SU-DHL-6 (cell line): ENCODE measurements at regions not wholly inside any gene's neighbourhood (a gene's known extent, or its start where the extent isn't known, plus 50 kb on each side); places are given as distances from the start of the nearest gene placed in this dataset.

Source experiments
- H2AFZ ChIP-seq: fragments of 200-600 bp; sonication (generic); 2 replicates; pipeline ENCODE4 v1.6.1; 2014; ENCODE audit warnings: low read depth, mild to moderate bottlenecking, moderate library complexity, mixed read lengths, antibody characterized with exemption, low read length; ENCODE audit not compliant: severe bottlenecking
- H3F3A ChIP-seq: fragments of 200-600 bp; shearing (Covaris generic); 2 replicates; pipeline ENCODE4 v1.6.0; 2016; ENCODE audit warnings: antibody characterized with exemption, mild to moderate bottlenecking; ENCODE audit not compliant: insufficient read depth
- H3K27ac ChIP-seq: fragments of 200-600 bp; sonication (generic); 2 replicates; pipeline ENCODE4 v1.5.1; 2016; ENCODE audit warnings: low read depth, mild to moderate bottlenecking, low read length, moderate library complexity, mixed read lengths
- H3K27me3 ChIP-seq: fragments of 200-600 bp; sonication (generic), shearing (Covaris generic); 2 replicates; pipeline ENCODE4 v1.6.0; 2014; ENCODE audit warnings: mild to moderate bottlenecking, low read length
- H3K36me3 ChIP-seq: fragments of 200-600 bp; sonication (generic); 2 replicates; pipeline ENCODE4 v1.6.1; 2014; ENCODE audit warnings: mild to moderate bottlenecking, low read length, mixed read lengths
- H3K4me2 ChIP-seq: fragments of 300-600, 200-600 bp; shearing (Covaris generic), sonication (generic); 2 replicates; pipeline ENCODE4 v1.6.0; 2014; ENCODE audit warnings: low read length, low read depth, mild to moderate bottlenecking; ENCODE audit not compliant: poor library complexity, severe bottlenecking
- H3K4me3 ChIP-seq: fragments of 200-600 bp; sonication (generic); 2 replicates; pipeline ENCODE4 v1.5.1; 2014; ENCODE audit warnings: antibody characterized with exemption, low read length, mild to moderate bottlenecking, mixed read lengths; ENCODE audit not compliant: insufficient read depth, poor library complexity, severe bottlenecking
- H3K79me2 ChIP-seq: fragments of 200-600 bp; sonication (generic); 2 replicates; pipeline ENCODE4 v1.6.1; 2014; ENCODE audit warnings: mild to moderate bottlenecking, low read length, moderate library complexity; ENCODE audit not compliant: insufficient read depth
- H3K9ac ChIP-seq: fragments of 200-600 bp; sonication (generic); 2 replicates; pipeline ENCODE4 v1.7.0; 2014; ENCODE audit warnings: mild to moderate bottlenecking, low read length
- H3K9me2 ChIP-seq: fragments of 200-600 bp; sonication (generic); replicated peaks from 2 replicates; pipeline ENCODE4 v1.6.1; 2014; ENCODE audit warnings: low read length; ENCODE audit not compliant: insufficient read depth
- H3K9me3 ChIP-seq: fragments of 200-600 bp; sonication (generic); 2 replicates; pipeline ENCODE4 v1.6.1; 2014; ENCODE audit warnings: low read length, mixed read lengths; ENCODE audit not compliant: insufficient read depth
- H4K20me1 ChIP-seq: fragments of 200-600 bp; sonication (generic); 2 replicates; pipeline ENCODE4 v1.6.1; 2014; ENCODE audit warnings: low read depth, mild to moderate bottlenecking, antibody characterized with exemption, low read length, moderate library complexity, mixed read lengths
- CTCF ChIP-seq: fragments of 200-600 bp; sonication (generic); IDR thresholded peaks from one replicate; pipeline ENCODE4 v1.5.1; 2017; ENCODE audit warnings: antibody characterized with exemption, mild to moderate bottlenecking, low read length, moderate library complexity; ENCODE audit not compliant: insufficient read depth, poor library complexity, severe bottlenecking
- EZH2phosphoT487 ChIP-seq: fragments of 200-600 bp; sonication (generic), shearing (Covaris generic); conservative IDR thresholded peaks from 2 replicates; pipeline ENCODE4 v1.6.1; 2018; ENCODE audit warnings: mild to moderate bottlenecking, antibody characterized with exemption, low read length, moderate library complexity, mixed read lengths

DNA sequence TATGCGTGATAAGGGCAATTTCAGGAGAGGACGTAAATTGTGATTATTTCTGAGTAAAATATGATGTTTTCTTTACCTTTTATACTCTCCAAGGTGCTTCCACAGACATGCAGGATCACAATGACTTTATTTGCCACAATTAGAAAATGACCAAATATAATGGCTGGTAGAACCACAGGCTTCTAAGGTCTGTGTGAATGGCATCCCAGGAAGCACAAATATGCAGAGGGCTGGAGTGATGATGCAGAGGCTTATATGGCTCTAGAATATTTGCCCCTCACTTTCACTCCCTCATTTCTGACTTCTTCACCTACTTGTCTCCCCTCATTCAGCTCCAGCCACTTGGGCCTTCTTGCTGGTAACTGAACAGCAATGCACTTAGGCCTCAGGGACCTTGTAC is 502.1 kb upstream of the MAP3K7 start:
- Histone ChIP-seq H3K79me2 (no peaks in the 10 kb centered on the region), H3K36me3 (no peaks in the 10 kb centered on the region), H3K27ac (no peak overlapping the region), H3K9ac (no peak overlapping the region), H3F3A (no peaks in the 10 kb centered on the region), H3K27me3 (no peaks in the 10 kb centered on the region), H3K9me2 (no peaks in the 10 kb centered on the region), H3K4me2 (no peak overlapping the region), H3K4me3 (no peak overlapping the region), H3K9me3 (no peaks in the 10 kb centered on the region), H2AFZ (no peak overlapping the region), H4K20me1 (no peaks in the 10 kb centered on the region)
- no peak for TF ChIP-seq CTCF
- no peak for TF ChIP-seq EZH2phosphoT487

GRCh38 chr6:91088515-91088914 is 501.6 kb upstream of the MAP3K7 start:
- H3K36me3 ChIP-seq, result no peaks in the 10 kb centered on the region
- H3K9me3 ChIP-seq, result no peaks in the 10 kb centered on the region
- no peak overlapping the region for H3K27ac ChIP-seq
- no peaks in the 10 kb centered on the region for H3F3A ChIP-seq
- no peak overlapping the region for H3K4me3 ChIP-seq
- H2AFZ ChIP-seq, result no peak overlapping the region
- H3K79me2 ChIP-seq, result no peaks in the 10 kb centered on the region
- no peak overlapping the region for H3K4me2 ChIP-seq
- no peaks in the 10 kb centered on the region for H4K20me1 ChIP-seq
- no peaks in the 10 kb centered on the region for H3K27me3 ChIP-seq
- TF ChIP-seq CTCF, result no peak
- TF ChIP-seq EZH2phosphoT487, result no peak
- H3K9me2 ChIP-seq, result no peaks in the 10 kb centered on the region
- H3K9ac ChIP-seq, result no peak overlapping the region

GRCh38 chr6:91087908-91088307 is 501.0 kb upstream of the MAP3K7 start:
- H3K79me2 ChIP-seq, result no peaks in the 10 kb centered on the region
- H3K9me2 ChIP-seq, result no peaks in the 10 kb centered on the region
- no peak overlapping the region for H3K27ac ChIP-seq
- H4K20me1 ChIP-seq, result no peaks in the 10 kb centered on the region
- H3K4me3 ChIP-seq, result no peak overlapping the region
- H3K36me3 ChIP-seq, result no peaks in the 10 kb centered on the region
- no peaks in the 10 kb centered on the region for H3F3A ChIP-seq
- no peak overlapping the region for H3K9ac ChIP-seq
- H2AFZ ChIP-seq, result no peak overlapping the region
- no peak for TF ChIP-seq CTCF
- TF ChIP-seq EZH2phosphoT487, result no peak
- H3K9me3 ChIP-seq, result no peaks in the 10 kb centered on the region
- H3K27me3 ChIP-seq, result no peaks in the 10 kb centered on the region
- no peak overlapping the region for H3K4me2 ChIP-seq

DNA sequence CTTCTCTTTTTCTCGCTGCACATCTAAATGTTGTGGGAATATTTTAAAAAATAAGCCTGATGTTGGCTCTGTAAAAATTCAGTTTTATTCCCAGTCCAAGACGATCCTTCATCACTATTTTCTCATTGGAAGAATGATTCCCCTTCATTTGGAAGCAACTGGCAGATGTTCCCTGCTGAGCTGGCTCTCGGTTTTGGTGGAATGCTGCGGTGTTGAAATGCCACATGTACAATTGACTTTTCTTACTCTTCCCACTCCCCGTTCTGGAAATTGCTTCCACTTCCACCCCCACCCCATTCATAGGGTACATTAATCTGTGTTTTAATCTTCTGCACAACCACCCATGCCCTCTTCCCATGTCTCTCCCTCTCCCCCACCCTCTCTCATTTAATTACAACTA is 496.3 kb upstream of the MAP3K7 start:
- Histone ChIP-seq H2AFZ (no peak overlapping the region), H3K79me2 (no peaks in the 10 kb centered on the region), H3K9ac (no peak overlapping the region), H3K36me3 (no peaks in the 10 kb centered on the region), H3K27me3 (no peaks in the 10 kb centered on the region), H3K9me3 (no peaks in the 10 kb centered on the region), H3K4me2 (no peak overlapping the region), H3K27ac (no peak overlapping the region), H4K20me1 (no peaks in the 10 kb centered on the region), H3F3A (no peaks in the 10 kb centered on the region), H3K4me3 (no peak overlapping the region), H3K9me2 (no peaks in the 10 kb centered on the region)
- TF ChIP-seq EZH2phosphoT487 (no peak), CTCF (no peak)
